ENCODE measurements at regions not wholly inside any gene's neighbourhood (a gene's known extent, or its start where the extent isn't known, plus 50 kb on each side); places are given as distances from the start of the nearest gene placed in this dataset.

DNA sequence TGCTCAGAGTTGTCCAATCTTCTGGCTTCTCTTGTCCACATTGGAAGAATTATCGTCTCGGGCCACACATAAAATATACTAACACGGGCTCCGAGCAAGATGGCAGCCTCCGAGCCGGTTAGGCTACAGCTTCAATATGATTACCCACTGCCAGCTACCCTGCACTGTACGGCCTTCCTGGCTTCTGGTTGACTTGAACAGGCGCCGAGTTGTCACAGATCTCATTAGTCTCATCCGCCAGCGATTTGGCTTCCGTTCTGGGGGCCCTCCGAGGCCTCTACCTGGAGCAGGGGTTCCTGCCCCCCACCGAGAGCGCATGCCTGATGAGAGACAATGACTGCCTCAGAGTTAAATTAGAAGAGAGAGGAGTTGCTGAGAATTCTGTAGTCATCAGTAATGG is 101.2 kb upstream of the NUDT6 start:
- TF ChIP-seq, protein P1, sequence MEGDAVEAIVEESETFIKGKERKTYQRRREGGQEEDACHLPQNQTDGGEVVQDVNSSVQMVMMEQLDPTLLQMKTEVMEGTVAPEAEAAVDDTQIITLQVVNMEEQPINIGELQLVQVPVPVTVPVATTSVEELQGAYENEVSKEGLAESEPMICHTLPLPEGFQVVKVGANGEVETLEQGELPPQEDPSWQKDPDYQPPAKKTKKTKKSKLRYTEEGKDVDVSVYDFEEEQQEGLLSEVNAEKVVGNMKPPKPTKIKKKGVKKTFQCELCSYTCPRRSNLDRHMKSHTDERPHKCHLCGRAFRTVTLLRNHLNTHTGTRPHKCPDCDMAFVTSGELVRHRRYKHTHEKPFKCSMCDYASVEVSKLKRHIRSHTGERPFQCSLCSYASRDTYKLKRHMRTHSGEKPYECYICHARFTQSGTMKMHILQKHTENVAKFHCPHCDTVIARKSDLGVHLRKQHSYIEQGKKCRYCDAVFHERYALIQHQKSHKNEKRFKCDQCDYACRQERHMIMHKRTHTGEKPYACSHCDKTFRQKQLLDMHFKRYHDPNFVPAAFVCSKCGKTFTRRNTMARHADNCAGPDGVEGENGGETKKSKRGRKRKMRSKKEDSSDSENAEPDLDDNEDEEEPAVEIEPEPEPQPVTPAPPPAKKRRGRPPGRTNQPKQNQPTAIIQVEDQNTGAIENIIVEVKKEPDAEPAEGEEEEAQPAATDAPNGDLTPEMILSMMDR (conservative IDR thresholded peaks at IDR 0.05; ENCODE audit: low read depth, low read length) = no peak
- TF ChIP-seq EZH2 (IDR thresholded peaks at IDR 0.05; ENCODE audit: low read length, unreplicated experiment) = no peak
